HepG2 (cell line): ENCODE measurements at regions not wholly inside any gene's neighbourhood (a gene's known extent, or its start where the extent isn't known, plus 50 kb on each side); places are given as distances from the start of the nearest gene placed in this dataset.

Source experiments
- ATAC-seq: fragments of 200-7000 bp; cut with Tn5 transposase; 3 replicates; pipeline ENCODE4 v1.9.1; 2020; ENCODE audit warnings: mild to moderate bottlenecking, moderate library complexity
- BruUV-seq: library from RNA; stranded (reverse); fragments of 400-500 nt; replicated peaks from 2 replicates; lab custom pipeline; 2021; lab: Mats Ljungman, UMichigan
- CTCF ChIA-PET: fragments of 300-600 bp; formaldehyde crosslinking; extraction: SDS; loops from one replicate; lab custom pipeline; 2021; ENCODE audit warnings: low total read pairs, inconsistent platforms, low intra/inter-chr PET ratio; lab: Yijun Ruan, JAX
- POLR2A ChIA-PET: fragments of 350-600 bp; sonication (Branson Sonifier 250); formaldehyde crosslinking; loops from one replicate; lab custom pipeline; 2020; ENCODE audit warnings: antibody characterized with exemption, inconsistent platforms; lab: Yijun Ruan, JAX
- DNase-seq: peaks from one replicate; pipeline ENCODE4 v3.0.0-alpha.2; 2015; ENCODE audit warnings: low spot score
- FAIRE-seq: peaks from 3 replicates; lab custom pipeline; 2011; peaks lifted over from hg19 to GRCh38; lab: Jason Lieb, UNC
- H2AFZ ChIP-seq: one replicate; pipeline ENCODE4 v1.6.1; 2011; ENCODE audit warnings: low read length, inconsistent platforms
- H3K27ac ChIP-seq: fragments of 300-600 bp; 3 replicates; pipeline ENCODE4 v1.8.0; 2011; ENCODE audit warnings: mixed run types, mild to moderate bottlenecking, mixed read lengths, low read length, inconsistent platforms; ENCODE audit not compliant: insufficient read depth; ENCODE audit errors: extremely low read length
- H3K27me3 ChIP-seq, 2 experiments: fragments of 200-600 bp in 1 of 2; 2 replicates in 1 of 2; 3 replicates in 1 of 2; pipeline versions ENCODE4 v1.6.0 to v1.8.0; 2011; ENCODE audit warnings: low read length in 2 of 2, mild to moderate bottlenecking in 2 of 2, moderate library complexity in 2 of 2, inconsistent platforms in 1 of 2; ENCODE audit not compliant: insufficient read depth in 2 of 2, control insufficient read depth in 1 of 2
- H3K36me3 ChIP-seq, 2 experiments: fragments of 200-600 bp in 1 of 2; replicated peaks in 1 of 2; 2 replicates in 1 of 2; 3 replicates in 1 of 2; pipeline versions ENCODE4 v1.5.1 to v1.8.0; 2011; ENCODE audit warnings: low read length in 2 of 2, inconsistent platforms in 1 of 2; ENCODE audit not compliant: insufficient read depth in 2 of 2, control insufficient read depth in 1 of 2
- H3K4me1 ChIP-seq: 2 replicates; pipeline ENCODE4 v1.5.1; 2012; ENCODE audit warnings: low read length, inconsistent platforms; ENCODE audit not compliant: insufficient read depth
- H3K4me2 ChIP-seq: 2 replicates; pipeline ENCODE4 v1.6.0; 2011; ENCODE audit warnings: low read depth, low read length, inconsistent platforms
- H3K4me3 ChIP-seq, 3 experiments: fragments of 200-600 bp in 1 of 3; sonication (generic), shearing (Covaris generic) in 1 of 3; replicated peaks in 1 of 3; 2 replicates each; pipeline ENCODE4 v1.5.1; 2011 to 2016; ENCODE audit warnings: low read length in 3 of 3, inconsistent platforms in 2 of 3, low read depth in 2 of 3, mild to moderate bottlenecking in 2 of 3, control low read depth in 1 of 3, mixed read lengths in 1 of 3; ENCODE audit not compliant: insufficient read depth in 1 of 3
- H3K79me2 ChIP-seq: one replicate; pipeline ENCODE4 v1.6.1; 2011; ENCODE audit warnings: low read length, inconsistent platforms; ENCODE audit not compliant: insufficient read depth
- H3K9ac ChIP-seq: 2 replicates; pipeline ENCODE4 v1.6.0; 2011; ENCODE audit warnings: mild to moderate bottlenecking, low read depth, low read length, inconsistent platforms; ENCODE audit not compliant: insufficient read depth
- H3K9me3 ChIP-seq: 2 replicates; pipeline ENCODE4 v1.5.1; 2012; ENCODE audit warnings: mild to moderate bottlenecking, low read length
- H4K20me1 ChIP-seq: 2 replicates; pipeline ENCODE4 v1.6.0; 2011; ENCODE audit warnings: inconsistent platforms, mild to moderate bottlenecking, low read length, moderate library complexity; ENCODE audit not compliant: insufficient read depth
- MAFF ChIP-seq: IDR thresholded peaks from 2 replicates; pipeline ENCODE4 v1.6.1; 2011; ENCODE audit warnings: low read depth, low read length, improper control_type of control experiment
- MAFK ChIP-seq, 2 experiments: IDR thresholded peaks in 1 of 2; conservative IDR thresholded peaks in 1 of 2; 2 replicates each; pipeline ENCODE4 v1.6.1; 2011; ENCODE audit warnings: improper control_type of control experiment in 2 of 2, low read length in 2 of 2
- NPAS2 ChIP-seq: sonication (generic); formaldehyde crosslinking; IDR thresholded peaks from 2 replicates; pipeline ENCODE4 v1.8.0; 2022; ENCODE audit warnings: mild to moderate bottlenecking, missing genetic modification reagents, borderline replicate concordance
- RBM39 ChIP-seq: fragments of 200-400 bp; formaldehyde crosslinking; IDR thresholded peaks from one replicate; pipeline ENCODE4 v1.6.1; 2018; ENCODE audit warnings: antibody characterized with exemption, mild to moderate bottlenecking, low read depth, low read length; ENCODE audit not compliant: poor library complexity, severe bottlenecking
- SRSF1 ChIP-seq: fragments of 200-400 bp; formaldehyde crosslinking; optimal IDR thresholded peaks from 2 replicates; pipeline ENCODE3; 2017; ENCODE audit warnings: mild to moderate bottlenecking, low read depth, low read length, moderate library complexity
- ZNF205 ChIP-seq: IDR thresholded peaks from 2 replicates; pipeline ENCODE4 v1.6.1; 2018; ENCODE audit warnings: missing biosample characterization, missing genetic modification reagents
- WGBS: methylation state at CpG from one replicate; pipeline ENCODE4 v1.1.6; 2017; ENCODE audit warnings: low lambda C conversion rate; 5-methylcytosine and 5-hydroxymethylcytosine counted together
- in situ Hi-C: cut with HindIII; loops from 2 replicates; pipeline ENCODE4 v1.10.0; 2017; ENCODE audit warnings: low pct_unique_long_range_greater_than_20kb; ENCODE audit not compliant: extremely low pct_ligation_motif_present
- intact Hi-C: fragments of 100-400 bp; cut with micrococcal nuclease; formaldehyde crosslinking; loops from one replicate; pipeline ENCODE4 v1.10.0; 2022; ENCODE audit not compliant: unreplicated experiment
- TF ChIP-seq, protein P1 (sequence below): sonication (generic); formaldehyde crosslinking; IDR thresholded peaks from 2 replicates; pipeline ENCODE4 v1.9.0; 2022; ENCODE audit warnings: low read depth, missing genetic modification reagents
- TF ChIP-seq, protein P2 (sequence below): IDR thresholded peaks from 2 replicates; pipeline ENCODE4 v1.6.1; 2018; ENCODE audit warnings: missing genetic modification reagents, mild to moderate bottlenecking, missing compliant biosample characterization
- TF ChIP-seq, protein P3 (sequence below): sonication (generic); formaldehyde crosslinking; IDR thresholded peaks from 2 replicates; pipeline ENCODE4 v1.8.1; 2023; ENCODE audit warnings: mild to moderate bottlenecking, missing genetic modification reagents

DNA sequence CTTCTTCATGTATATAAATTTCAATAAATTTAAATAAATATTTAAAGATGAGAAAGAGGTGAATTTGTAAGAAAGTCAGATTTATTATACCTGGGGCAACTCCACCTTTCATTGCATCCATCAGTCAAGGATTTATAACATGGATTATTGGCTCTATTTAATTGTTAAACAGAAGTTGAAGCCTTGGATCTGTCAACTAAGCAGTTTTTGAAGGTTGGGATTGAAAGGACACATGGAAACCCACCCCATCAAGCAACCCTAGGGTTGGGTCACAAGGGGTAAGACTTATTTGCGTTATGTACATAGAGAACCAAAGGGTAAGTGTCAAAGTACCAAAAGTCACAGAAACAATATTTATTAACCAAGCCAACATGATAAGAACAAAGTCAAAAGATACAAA lies 342.5 kb downstream of the ELAVL2 start:
- 0% methylated on average over 1 of the region's 1 CpG for WGBS
- no peak overlapping the region for H2AFZ ChIP-seq
- TF ChIP-seq, protein P1, sequence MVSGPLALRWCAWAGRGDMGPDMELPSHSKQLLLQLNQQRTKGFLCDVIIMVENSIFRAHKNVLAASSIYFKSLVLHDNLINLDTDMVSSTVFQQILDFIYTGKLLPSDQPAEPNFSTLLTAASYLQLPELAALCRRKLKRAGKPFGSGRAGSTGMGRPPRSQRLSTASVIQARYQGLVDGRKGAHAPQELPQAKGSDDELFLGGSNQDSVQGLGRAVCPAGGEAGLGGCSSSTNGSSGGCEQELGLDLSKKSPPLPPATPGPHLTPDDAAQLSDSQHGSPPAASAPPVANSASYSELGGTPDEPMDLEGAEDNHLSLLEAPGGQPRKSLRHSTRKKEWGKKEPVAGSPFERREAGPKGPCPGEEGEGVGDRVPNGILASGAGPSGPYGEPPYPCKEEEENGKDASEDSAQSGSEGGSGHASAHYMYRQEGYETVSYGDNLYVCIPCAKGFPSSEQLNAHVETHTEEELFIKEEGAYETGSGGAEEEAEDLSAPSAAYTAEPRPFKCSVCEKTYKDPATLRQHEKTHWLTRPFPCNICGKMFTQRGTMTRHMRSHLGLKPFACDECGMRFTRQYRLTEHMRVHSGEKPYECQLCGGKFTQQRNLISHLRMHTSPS (CRISPR knock-in tag) = no peak
- no peak for TF ChIP-seq NPAS2
- no peak for TF ChIP-seq SRSF1
- TF ChIP-seq RBM39 = no peak
- TF ChIP-seq ZNF205 (CRISPR knock-in tag) = no peak
- TF ChIP-seq MAFK (conservative IDR thresholded peaks at IDR 0.05 in 1 of 2, IDR thresholded peaks at IDR 0.05 in 1 of 2; ENCODE audit: low read length in 2 of 2) = peak; percentile 31 to 76; a peak in 3 of 4 replicates
- TF ChIP-seq, protein P2, sequence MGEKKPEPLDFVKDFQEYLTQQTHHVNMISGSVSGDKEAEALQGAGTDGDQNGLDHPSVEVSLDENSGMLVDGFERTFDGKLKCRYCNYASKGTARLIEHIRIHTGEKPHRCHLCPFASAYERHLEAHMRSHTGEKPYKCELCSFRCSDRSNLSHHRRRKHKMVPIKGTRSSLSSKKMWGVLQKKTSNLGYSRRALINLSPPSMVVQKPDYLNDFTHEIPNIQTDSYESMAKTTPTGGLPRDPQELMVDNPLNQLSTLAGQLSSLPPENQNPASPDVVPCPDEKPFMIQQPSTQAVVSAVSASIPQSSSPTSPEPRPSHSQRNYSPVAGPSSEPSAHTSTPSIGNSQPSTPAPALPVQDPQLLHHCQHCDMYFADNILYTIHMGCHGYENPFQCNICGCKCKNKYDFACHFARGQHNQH (CRISPR knock-in tag) = no peak
- TF ChIP-seq, protein P3, sequence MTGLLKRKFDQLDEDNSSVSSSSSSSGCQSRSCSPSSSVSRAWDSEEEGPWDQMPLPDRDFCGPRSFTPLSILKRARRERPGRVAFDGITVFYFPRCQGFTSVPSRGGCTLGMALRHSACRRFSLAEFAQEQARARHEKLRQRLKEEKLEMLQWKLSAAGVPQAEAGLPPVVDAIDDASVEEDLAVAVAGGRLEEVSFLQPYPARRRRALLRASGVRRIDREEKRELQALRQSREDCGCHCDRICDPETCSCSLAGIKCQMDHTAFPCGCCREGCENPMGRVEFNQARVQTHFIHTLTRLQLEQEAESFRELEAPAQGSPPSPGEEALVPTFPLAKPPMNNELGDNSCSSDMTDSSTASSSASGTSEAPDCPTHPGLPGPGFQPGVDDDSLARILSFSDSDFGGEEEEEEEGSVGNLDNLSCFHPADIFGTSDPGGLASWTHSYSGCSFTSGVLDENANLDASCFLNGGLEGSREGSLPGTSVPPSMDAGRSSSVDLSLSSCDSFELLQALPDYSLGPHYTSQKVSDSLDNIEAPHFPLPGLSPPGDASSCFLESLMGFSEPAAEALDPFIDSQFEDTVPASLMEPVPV = no peak
- TF ChIP-seq MAFF = peak; percentile 61
- TF ChIP-seq, all 625 proteins: peak for 2
- Histone ChIP-seq H3K4me1 (no peaks in the 10 kb centered on the region), H4K20me1 (no peaks in the 10 kb centered on the region), H3K4me2 (no peak overlapping the region), H3K9me3 (no peaks in the 10 kb centered on the region), H3K9ac (no peak overlapping the region), H3K27ac (no peak overlapping the region), H3K4me3 (no peak overlapping the region), H3K36me3 (no peaks in the 10 kb centered on the region), H3K79me2 (no peaks in the 10 kb centered on the region), H3K27me3 (no peaks in the 10 kb centered on the region; a peak in 1 of 5 replicates)
- intact Hi-C loops = no loop called here
- POLR2A ChIA-PET = no interaction called here
- ATAC-seq (no peak), FAIRE-seq (no peak), DNase-seq (no peak)
- CTCF ChIA-PET = no interaction called here
- in situ Hi-C loops = loop anchor here (10.0 kb wide), 1 partner anchor 359 kb away; no protein-coding TSS in a partner anchor
- BruUV-seq = no TSS peak
